PC-3 (cell line): ENCODE measurements at regions not wholly inside any gene's neighbourhood (a gene's known extent, or its start where the extent isn't known, plus 50 kb on each side); places are given as distances from the start of the nearest gene placed in this dataset.

Experiments used
- ATAC-seq: fragments of 200-7000 bp; cut with Tn5 transposase; 2 replicates; pipeline ENCODE4 v1.9.1; 2020; ENCODE audit warnings: mild to moderate bottlenecking, moderate library complexity
- BruUV-seq: library from RNA; stranded (reverse); fragments of 400-500 nt; replicated peaks from 2 replicates; lab custom pipeline; 2021; lab: Mats Ljungman, UMichigan
- CTCF ChIA-PET: fragments of 300-600 bp; sonication (Branson Sonifier 250); formaldehyde crosslinking; loops from one replicate; lab custom pipeline; 2022; ENCODE audit warnings: antibody characterized with exemption; lab: Charles Lee
- POLR2A ChIA-PET: fragments of 300-600 bp; sonication (Branson Sonifier 250); formaldehyde crosslinking; loops from one replicate; lab custom pipeline; 2022; ENCODE audit warnings: antibody characterized with exemption; ENCODE audit not compliant: unreplicated experiment; lab: Charles Lee
- DNase-seq: peaks from one replicate; pipeline ENCODE4 v3.0.0-alpha.2; 2015
- H2AFZ ChIP-seq: fragments of 300-600 bp; sonication (generic); 2 replicates; pipeline ENCODE4 v1.6.0; 2016; ENCODE audit warnings: antibody characterized with exemption, low read length
- H3F3A ChIP-seq: fragments of 300-600 bp; sonication (generic); one replicate; pipeline ENCODE4 v1.6.0; 2017; ENCODE audit warnings: antibody characterized with exemption, low read length, control low read depth, mild to moderate bottlenecking; ENCODE audit not compliant: unreplicated experiment
- H3K27ac ChIP-seq: fragments of 300-600 bp; sonication (generic); 2 replicates; pipeline ENCODE4 v1.5.1; 2016; ENCODE audit warnings: mild to moderate bottlenecking, low read length
- H3K27me3 ChIP-seq: fragments of 300-600 bp; sonication (generic); 2 replicates; pipeline ENCODE4 v1.6.1; 2016; ENCODE audit warnings: low read length, mixed read lengths
- H3K36me3 ChIP-seq: fragments of 300-600 bp; sonication (generic); 2 replicates; pipeline ENCODE4 v1.6.1; 2016; ENCODE audit warnings: low read depth, mixed run types, low read length, mixed read lengths
- H3K4me1 ChIP-seq: fragments of 300-600 bp; sonication (generic); 2 replicates; pipeline ENCODE4 v1.5.1; 2016; ENCODE audit warnings: low read length; ENCODE audit not compliant: insufficient read depth
- H3K4me2 ChIP-seq: fragments of 300-600 bp; sonication (generic); 2 replicates; pipeline ENCODE4 v1.6.0; 2016; ENCODE audit warnings: low read length
- H3K4me3 ChIP-seq: fragments of 300-600 bp; sonication (generic); 2 replicates; pipeline ENCODE4 v1.5.1; 2016; ENCODE audit warnings: mild to moderate bottlenecking, low read length, mixed read lengths
- H3K79me2 ChIP-seq: fragments of 300-600 bp; sonication (generic); 2 replicates; pipeline ENCODE4 v1.6.1; 2017; ENCODE audit warnings: low read length, mixed read lengths
- H3K9ac ChIP-seq: fragments of 300-600 bp; sonication (generic); 2 replicates; pipeline ENCODE4 v1.6.0; 2016; ENCODE audit warnings: mild to moderate bottlenecking, low read length
- H3K9me2 ChIP-seq: fragments of 300-600 bp; sonication (generic); replicated peaks from 2 replicates; pipeline ENCODE4 v1.6.1; 2016; ENCODE audit warnings: mixed run types, low read length, mixed read lengths
- H3K9me3 ChIP-seq: fragments of 300-600 bp; sonication (generic); 2 replicates; pipeline ENCODE4 v1.6.1; 2016; ENCODE audit warnings: low read length, mixed read lengths
- H4K20me1 ChIP-seq: fragments of 300-600 bp; sonication (generic); 2 replicates; pipeline ENCODE4 v1.6.1; 2016; ENCODE audit warnings: low read length, mixed read lengths
- EZH2 ChIP-seq: fragments of 300-600 bp; sonication (generic); IDR thresholded peaks from one replicate; pipeline ENCODE4 v1.6.1; 2017; ENCODE audit warnings: antibody characterized with exemption, mild to moderate bottlenecking, low read length; ENCODE audit not compliant: unreplicated experiment
- EZH2phosphoT487 ChIP-seq: fragments of 300-600 bp; sonication (generic); IDR thresholded peaks from 2 replicates; pipeline ENCODE4 v1.6.1; 2018; ENCODE audit warnings: mild to moderate bottlenecking, antibody characterized with exemption, low read length, borderline replicate concordance
- intact Hi-C: fragments of 100-400 bp; cut with micrococcal nuclease; formaldehyde crosslinking; loops from 2 replicates; pipeline ENCODE4 v1.9.0; 2023
- TF ChIP-seq, protein P1 (sequence below): fragments of 300-600 bp; sonication (generic); conservative IDR thresholded peaks from 2 replicates; pipeline ENCODE4 v1.5.1; 2017; ENCODE audit warnings: antibody characterized with exemption, low read depth, mild to moderate bottlenecking, low read length

DNA sequence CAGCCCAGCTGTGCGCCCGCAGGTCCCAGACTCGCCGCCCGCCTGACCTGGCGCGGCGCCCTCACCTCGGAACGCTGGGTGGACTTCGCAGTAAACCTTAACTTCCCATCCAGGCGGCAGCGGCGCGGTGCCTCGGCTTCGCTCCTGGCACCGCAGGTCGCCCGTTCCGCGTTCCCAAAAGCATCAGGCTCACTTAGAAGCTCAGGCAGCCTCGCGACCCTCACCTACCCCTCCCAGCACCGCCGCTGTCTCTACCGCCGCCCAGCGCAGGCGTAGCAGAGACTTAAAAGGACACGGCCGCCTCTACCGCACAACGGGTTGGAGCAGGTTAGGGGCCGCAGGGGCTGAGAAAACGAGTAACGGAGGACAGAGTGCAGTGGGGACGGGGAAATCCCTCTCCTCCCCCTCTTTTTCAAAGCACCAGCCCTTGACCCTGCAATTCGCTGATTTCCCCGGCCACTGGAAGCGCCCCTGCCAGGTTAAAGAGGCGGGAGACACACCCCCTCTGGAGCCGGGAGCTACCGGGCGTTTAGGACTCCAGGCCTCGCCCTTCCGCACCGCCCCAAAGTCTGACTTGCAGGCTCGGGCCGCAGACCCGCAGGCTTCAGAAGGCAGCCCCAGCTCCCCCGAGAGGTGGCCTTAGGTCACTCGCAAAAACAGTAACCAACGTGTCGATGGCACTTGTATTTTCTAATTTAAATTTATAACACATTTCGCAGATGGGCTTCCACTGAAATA lies 328.5 kb downstream of the FAM72C start:
- intact Hi-C loops: no loop called here
- Histone ChIP-seq H3K36me3 (no peaks in the 10 kb centered on the region), H4K20me1 (no peaks in the 10 kb centered on the region), H3F3A (no peaks in the 10 kb centered on the region), H2AFZ (no peak overlapping the region), H3K79me2 (no peaks in the 10 kb centered on the region), H3K9ac (no peak overlapping the region), H3K4me2 (no peak overlapping the region), H3K4me3 (no peak overlapping the region), H3K27ac (no peak overlapping the region), H3K9me3 (no peaks in the 10 kb centered on the region), H3K27me3 (no peaks in the 10 kb centered on the region), H3K9me2 (no peaks in the 10 kb centered on the region), H3K4me1 (no peaks in the 10 kb centered on the region)
- no TSS peak for BruUV-seq
- TF ChIP-seq, protein P1, sequence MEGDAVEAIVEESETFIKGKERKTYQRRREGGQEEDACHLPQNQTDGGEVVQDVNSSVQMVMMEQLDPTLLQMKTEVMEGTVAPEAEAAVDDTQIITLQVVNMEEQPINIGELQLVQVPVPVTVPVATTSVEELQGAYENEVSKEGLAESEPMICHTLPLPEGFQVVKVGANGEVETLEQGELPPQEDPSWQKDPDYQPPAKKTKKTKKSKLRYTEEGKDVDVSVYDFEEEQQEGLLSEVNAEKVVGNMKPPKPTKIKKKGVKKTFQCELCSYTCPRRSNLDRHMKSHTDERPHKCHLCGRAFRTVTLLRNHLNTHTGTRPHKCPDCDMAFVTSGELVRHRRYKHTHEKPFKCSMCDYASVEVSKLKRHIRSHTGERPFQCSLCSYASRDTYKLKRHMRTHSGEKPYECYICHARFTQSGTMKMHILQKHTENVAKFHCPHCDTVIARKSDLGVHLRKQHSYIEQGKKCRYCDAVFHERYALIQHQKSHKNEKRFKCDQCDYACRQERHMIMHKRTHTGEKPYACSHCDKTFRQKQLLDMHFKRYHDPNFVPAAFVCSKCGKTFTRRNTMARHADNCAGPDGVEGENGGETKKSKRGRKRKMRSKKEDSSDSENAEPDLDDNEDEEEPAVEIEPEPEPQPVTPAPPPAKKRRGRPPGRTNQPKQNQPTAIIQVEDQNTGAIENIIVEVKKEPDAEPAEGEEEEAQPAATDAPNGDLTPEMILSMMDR: no peak
- TF ChIP-seq EZH2 (no peak), EZH2phosphoT487 (no peak)
- DNase-seq: no peak
- ChIA-PET POLR2A (no interaction called here), CTCF (interaction anchor here (0.7 kb wide), 1 partner anchor 17 kb away, joined by 3 read pairs; no protein-coding TSS in a partner anchor)
- no peak for ATAC-seq

DNA sequence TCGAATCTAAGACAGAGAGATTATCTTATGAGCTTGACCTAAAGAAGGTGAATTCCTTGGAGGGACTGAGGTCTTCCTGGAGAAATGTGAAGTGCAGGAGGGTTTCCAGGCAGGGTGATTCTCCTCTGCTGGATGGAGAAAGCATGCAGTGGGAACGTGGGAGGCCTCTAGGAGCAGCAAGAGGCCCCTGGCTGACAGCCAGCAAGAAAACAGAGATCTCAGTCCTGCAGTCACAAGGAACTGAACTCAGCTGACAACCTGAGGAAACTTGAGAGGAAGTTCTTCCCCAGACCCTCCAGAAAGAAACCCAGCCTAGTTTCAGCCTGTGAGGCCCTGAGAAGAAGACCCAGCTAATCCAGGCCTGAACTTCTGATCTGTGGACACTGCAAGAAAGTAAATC lies 345.9 kb downstream of the FAM72C start:
- DNase-seq (no peak), ATAC-seq (no peak)
- no peaks in the 10 kb centered on the region for H3K9me3 ChIP-seq
- TF ChIP-seq, protein P1: no peak
- no peak for TF ChIP-seq EZH2phosphoT487
- TF ChIP-seq EZH2: no peak
- POLR2A ChIA-PET: no interaction called here
- no peak overlapping the region for H2AFZ ChIP-seq
- no peak overlapping the region for H3K9ac ChIP-seq
- H3F3A ChIP-seq: no peaks in the 10 kb centered on the region
- H3K36me3 ChIP-seq: no peaks in the 10 kb centered on the region
- BruUV-seq: no TSS peak
- no peak overlapping the region for H3K4me3 ChIP-seq
- no peaks in the 10 kb centered on the region for H4K20me1 ChIP-seq
- H3K79me2 ChIP-seq: no peaks in the 10 kb centered on the region
- intact Hi-C loops: no loop called here
- H3K27me3 ChIP-seq: no peaks in the 10 kb centered on the region
- CTCF ChIA-PET: no interaction called here
- no peak overlapping the region for H3K27ac ChIP-seq
- no peaks in the 10 kb centered on the region for H3K4me1 ChIP-seq
- H3K4me2 ChIP-seq: no peak overlapping the region
- H3K9me2 ChIP-seq: no peaks in the 10 kb centered on the region

DNA sequence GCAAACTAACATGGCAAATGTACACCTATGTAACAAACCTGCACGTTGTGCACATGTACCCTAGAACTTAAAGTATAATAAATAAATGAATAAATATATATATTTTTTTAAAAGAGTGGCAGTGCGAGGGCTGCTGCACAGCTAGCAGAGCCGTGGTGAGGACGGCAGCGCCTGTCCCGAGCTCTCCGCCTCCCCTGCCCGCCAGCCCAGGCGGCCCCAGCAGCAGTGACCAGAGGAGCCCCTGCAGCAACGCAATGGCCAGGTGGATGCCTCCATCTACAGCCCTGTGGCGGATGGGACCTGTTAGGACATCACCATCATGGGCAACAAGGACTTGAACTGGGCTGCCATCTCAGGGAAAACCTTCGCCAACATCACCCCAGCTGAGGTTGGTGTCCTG lies 351.9 kb downstream of the FAM72C start:
- H3K4me2 ChIP-seq: no peak overlapping the region
- no peak overlapping the region for H3K4me3 ChIP-seq
- no peak overlapping the region for H3K27ac ChIP-seq
- H3K79me2 ChIP-seq: no peaks in the 10 kb centered on the region
- no peaks in the 10 kb centered on the region for H3K27me3 ChIP-seq
- H2AFZ ChIP-seq: no peak overlapping the region
- no peak for DNase-seq
- POLR2A ChIA-PET: no interaction called here
- H3K4me1 ChIP-seq: no peaks in the 10 kb centered on the region
- no peaks in the 10 kb centered on the region for H4K20me1 ChIP-seq
- H3F3A ChIP-seq: no peaks in the 10 kb centered on the region
- H3K9ac ChIP-seq: no peak overlapping the region
- TF ChIP-seq EZH2: no peak
- TF ChIP-seq EZH2phosphoT487: no peak
- TF ChIP-seq, protein P1: no peak
- CTCF ChIA-PET: no interaction called here
- no peaks in the 10 kb centered on the region for H3K9me3 ChIP-seq
- intact Hi-C loops: no loop called here
- no peaks in the 10 kb centered on the region for H3K36me3 ChIP-seq
- no peak for ATAC-seq
- no TSS peak for BruUV-seq
- no peaks in the 10 kb centered on the region for H3K9me2 ChIP-seq
